IPS-11a (cell line): ENCODE measurements at regions not wholly inside any gene's neighbourhood (a gene's known extent, or its start where the extent isn't known, plus 50 kb on each side); places are given as distances from the start of the nearest gene placed in this dataset.
"Not testable (repeated sequence)": the region's sequence is repeated elsewhere in the genome, so short reads cannot be mapped to it uniquely, and the experiment has no call there.

Experiments used
- H3K4me3 ChIP-seq: one replicate; pipeline ENCODE4 v1.5.1; 2013; ENCODE audit warnings: low read depth, low read length, control low read depth

DNA sequence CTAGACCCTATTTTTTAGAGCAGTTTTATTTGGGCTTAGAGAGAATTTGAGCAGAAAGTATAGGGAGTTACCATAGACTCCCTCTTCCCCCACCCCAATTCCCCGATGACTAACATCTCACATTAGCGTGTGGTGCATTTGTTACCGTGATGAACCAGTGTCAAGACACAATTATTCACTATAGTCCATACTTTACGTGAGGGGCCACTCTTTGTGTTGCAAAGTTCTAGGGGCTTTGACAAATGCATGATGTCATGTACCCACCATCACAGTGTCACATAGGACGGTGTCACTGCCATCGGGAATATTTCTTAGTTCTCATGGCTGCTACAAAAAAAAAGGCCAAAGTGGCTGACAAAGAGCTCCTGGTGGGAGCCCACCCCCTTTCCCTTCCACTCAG is 119.1 kb downstream of the PHETA1 start:
- no peak overlapping the region for H3K4me3 ChIP-seq

DNA sequence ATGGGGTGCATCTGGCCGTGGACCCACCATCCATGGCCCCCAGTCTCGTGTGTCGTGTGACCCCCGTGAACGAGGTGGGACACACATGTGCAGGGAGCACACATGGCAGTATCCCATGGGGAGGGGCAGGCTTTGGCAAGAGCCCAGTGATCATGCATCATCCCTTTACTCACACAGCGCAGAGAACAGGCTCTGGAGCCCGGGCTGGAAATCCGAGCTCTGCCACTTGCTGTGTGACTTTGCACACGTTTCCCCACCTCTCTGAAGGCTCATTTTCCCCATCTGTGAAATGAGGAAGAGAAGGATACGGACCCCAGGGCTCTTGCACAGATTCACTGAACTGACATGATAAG is 119.9 kb downstream of the PHETA1 start:
- H3K4me3 ChIP-seq: no peak overlapping the region

DNA sequence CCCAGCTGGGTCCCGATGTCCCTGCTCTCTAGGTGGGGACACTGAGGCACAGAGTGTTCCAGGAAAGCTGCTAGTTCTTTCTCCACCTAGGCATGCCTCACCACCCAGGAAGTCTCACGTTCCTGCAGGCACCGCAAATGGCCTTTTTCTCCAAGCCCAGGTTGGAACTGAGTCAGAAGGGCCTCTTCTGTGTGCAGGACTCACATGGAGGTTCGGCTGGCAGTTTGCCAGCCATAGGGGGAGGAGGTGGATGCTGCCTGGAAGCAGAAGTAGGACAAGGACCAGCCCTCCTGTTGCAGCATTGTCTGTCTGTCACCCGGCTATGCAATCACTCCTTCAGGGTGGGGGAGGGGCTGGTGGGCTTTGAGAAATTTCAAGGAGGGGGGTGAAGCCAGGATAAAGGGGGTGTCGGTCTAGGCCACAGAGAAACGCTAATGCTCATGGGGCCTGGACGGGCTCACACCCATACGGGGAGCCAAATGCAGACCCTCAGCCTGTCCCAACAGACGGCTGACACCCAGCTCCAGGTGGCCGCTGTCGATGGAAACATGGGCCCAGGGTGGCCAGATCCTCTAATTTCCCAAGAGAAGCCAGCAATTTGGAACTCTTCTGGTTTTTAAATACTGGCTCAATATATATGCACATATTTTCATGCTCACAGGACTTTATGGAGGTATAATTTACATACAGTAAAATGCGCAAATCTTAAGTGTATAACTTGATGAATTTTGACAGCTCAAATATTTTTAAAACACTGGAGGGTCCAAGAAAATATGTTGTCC is 120.5 kb downstream of the PHETA1 start:
- H3K4me3 ChIP-seq: no peak overlapping the region

DNA sequence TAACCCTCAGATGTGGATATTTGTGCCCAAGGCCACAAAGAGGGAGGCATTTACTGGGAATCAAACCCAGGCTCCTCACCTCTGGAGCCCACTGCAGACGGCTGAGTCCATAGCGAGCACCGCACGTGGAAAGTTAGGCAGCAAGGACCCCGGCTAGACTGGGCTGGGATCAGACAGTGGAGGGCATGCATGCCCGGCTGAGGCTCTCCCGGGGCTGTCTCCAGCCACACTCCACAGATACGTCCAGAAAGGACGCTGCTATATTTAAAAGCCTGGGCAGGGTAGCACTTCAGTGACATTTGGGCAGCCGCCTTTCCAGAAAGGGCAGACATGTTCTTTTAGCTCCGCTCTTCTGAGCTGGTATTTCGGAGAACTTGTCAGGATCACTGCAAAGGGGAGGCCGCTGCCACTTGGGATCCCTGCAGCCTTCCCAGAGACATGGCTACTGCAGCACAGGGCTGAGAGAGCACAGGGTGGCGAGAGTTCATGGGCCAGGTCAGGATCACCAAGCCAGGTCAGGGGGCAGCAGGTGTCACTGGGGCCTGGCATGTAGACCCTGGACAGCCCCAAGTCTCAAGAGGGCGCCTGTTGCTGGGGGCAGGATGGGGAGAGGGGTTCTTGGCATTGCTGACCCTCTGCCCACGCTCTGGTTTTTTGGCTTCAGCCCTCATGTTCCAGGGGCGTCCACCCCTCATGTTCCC is 121.7 kb downstream of the PHETA1 start:
- no peak overlapping the region for H3K4me3 ChIP-seq

DNA sequence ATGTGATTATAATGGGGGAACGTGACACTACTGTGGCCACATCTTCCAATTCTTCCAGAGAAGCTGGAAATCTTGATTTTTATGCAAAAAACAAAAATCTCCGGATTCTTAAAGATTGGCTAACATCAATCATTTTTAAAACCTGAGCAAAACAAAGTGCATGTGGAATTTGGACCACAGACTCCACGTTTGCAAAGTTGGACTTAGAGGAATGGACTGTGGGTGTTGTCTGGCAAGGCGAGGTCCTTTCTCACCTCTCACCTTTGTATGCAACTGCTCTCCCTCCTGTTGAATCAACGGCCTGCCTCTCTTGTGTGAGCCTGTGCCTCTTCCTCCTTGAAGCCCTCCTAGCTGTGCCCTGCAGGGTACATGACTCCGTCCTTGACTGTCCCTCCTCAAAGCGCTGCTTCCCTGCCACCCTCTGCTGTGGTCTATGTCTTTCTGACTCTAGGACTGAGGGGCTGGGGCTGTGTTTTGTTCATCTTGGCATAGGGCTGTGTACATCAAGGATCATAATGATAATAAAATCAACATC is 122.4 kb downstream of the PHETA1 start:
- no peak overlapping the region for H3K4me3 ChIP-seq

DNA sequence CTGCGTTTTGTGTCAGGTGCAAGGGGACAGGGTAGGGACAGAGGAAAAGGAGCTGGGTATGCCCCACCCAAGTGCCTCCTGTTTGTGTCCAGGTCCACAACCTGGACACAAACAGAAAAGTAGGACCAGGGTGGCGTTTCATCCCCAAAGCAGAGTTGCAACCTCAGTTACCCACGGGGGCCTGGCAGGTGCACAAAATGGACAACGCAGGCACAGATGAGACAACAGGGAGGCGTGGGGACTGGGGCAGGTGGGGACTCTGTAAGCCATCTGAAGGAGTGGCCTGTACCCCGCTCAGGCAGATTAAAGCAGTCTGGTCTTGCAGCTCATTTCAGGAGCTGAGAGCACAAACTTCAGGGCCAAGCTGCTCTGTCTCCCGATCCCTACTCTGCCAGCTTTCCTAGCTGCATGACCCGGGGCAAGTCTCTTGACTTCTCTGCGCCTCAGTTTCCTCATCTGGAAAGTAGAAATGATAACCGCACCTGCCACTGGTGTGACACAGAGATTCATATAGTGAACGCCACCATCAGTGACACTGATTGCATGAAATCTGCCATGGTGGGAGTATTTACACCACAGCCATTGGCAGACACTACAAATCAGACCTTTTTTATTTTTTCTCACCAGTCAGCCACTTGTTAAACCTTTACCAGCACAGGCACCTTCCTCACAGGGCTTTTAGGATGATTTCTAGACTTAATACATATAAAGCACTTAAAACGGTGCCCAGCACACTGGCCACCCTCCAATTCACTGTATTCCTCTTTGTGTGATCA is 123.0 kb downstream of the PHETA1 start:
- no peak overlapping the region for H3K4me3 ChIP-seq

DNA sequence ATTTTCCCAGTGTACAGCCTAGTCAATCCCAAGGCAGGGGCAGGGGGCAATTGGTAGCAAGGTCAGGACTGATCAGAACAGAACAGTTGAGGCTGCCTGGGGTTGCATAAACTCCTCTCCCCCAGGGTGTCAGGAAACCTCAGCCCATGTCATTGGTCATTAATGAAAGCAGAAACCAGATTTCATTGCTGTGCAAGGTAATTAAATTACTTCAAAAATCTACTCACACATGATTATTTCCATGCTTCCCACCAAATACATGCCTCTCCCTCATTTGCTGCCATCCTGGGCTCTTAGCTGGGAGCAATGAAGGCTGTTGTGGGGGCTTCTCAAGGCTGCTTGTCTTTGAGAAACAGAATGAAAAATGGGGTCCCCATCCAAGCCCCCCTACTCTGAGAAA is 124.2 kb downstream of the PHETA1 start:
- H3K4me3 ChIP-seq: no peak overlapping the region

DNA sequence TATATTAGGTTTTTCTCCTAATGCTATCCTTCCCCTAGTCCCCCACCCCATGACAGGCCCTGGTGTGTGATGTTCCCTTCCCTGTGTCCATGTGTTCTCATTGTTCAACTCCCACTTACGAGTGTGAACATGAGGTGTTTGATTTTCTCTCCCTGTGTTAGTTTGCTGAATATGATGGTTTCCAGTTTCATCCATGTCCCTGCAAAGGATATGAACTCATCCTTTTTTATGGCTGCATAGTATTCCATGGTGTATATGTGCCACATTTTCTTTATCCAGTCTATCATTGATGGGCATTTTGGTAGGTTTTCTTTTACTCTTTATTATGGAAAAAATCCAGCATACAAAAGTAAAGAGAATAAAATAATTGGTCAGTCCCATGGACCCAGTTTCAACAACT is 126.1 kb downstream of the PHETA1 start:
- not testable (repeated sequence) for H3K4me3 ChIP-seq

DNA sequence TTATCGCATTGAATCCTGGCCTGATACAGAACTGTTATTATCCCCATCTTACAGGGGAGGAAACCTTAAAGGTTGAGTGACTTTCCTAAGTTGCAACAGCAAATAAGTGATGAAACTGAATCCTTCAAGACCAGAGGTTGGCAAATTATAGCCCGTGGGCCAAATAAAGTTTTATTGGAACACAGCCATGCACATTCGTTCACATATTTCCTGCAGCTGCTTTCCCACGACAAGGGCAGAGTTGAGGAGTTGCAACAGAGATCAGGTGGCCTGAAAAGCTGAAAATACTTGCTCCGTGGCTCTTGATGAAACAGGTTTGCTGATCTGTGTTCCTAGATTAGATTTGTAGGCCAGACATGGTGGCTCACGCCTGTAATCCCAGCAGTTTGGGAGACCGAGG is 126.7 kb downstream of the PHETA1 start:
- H3K4me3 ChIP-seq: no peak overlapping the region

DNA sequence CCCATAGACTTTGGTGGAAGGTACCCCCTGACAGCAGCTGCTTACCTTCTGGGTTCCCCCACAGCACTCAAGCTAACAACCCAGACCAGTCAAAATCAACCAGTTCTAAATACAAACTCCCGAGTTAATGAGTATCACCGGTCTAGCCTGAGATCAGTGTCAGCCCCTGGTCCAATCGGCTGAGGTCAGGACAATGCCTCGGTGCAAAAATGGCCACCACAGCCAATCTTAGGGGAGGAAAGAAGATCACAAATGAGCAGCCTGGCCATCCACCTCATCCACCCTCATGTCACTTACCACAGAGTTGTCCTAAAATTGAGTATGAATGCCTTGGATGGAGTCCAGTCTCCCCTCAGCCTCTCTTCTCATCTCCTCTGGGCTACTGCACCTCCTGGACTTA is 128.5 kb downstream of the PHETA1 start:
- H3K4me3 ChIP-seq: no peak overlapping the region

DNA sequence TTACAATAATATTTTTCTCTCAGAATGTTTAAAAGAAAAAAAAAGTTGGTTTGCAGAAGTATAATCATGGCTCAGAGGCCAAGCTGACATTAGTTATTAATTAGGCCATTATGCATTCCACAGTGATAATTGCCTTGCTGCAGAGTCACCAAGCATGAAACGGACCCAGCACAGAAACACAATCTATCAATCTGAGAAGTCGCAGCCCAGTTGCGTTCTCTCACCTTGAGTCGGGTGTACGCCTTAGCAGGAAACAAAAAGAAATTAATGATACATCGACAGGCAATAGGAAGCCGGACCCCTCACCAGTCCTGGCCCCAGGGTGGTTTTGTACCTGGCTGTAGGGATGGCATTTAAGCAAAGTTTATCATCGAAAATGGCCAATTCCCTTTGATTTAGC is 129.7 kb downstream of the PHETA1 start:
- no peak overlapping the region for H3K4me3 ChIP-seq

DNA sequence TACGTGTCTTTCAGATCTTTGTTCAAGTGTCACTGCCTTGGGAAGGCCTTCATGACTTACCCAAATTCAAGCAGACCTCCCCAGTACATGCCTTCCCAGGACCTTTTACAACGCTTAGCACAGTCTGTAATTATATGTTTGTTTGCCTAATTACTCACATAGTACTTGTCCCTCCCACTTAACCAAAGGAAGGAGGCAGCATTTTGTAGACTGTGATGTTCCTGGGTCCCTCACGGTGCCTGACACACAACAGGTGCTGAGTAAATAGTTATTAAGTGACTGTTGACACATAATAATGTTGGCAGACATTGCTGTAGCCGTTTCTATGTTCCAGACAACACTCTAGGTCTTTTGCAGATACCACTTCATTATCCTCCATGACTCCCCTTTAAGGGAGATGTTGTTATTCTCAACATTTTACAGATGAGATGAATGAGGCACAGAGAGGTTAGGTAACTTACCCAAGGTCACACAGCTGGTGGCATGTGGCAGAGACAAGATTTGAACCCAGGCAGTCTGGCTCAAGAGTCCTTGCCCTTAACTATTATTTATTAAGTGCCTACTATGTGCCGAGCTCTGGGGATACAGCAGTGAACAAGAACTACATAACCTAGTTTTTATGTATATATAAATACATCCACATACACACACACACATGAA is 130.7 kb downstream of the PHETA1 start:
- no peak overlapping the region for H3K4me3 ChIP-seq

DNA sequence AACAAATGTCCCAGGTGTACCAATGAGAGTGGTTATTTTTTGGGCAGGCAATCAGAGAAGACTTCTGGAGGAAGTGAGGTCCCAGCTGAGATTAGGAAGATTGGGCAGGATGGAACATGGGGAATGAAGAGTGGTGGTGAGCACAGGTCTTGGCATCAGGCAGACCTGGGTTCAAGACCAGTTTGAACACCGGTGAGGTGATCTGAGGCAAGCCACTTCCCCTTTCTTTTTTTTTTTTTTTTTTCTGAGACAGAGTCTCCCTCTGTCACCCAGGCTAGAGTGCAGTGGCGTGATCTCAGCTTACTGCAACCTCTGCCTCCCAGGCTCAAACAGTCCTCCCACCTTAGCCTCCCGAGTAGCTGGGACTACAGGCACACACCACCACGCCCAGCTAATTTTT is 134.4 kb downstream of the PHETA1 start:
- not testable (repeated sequence) for H3K4me3 ChIP-seq

DNA sequence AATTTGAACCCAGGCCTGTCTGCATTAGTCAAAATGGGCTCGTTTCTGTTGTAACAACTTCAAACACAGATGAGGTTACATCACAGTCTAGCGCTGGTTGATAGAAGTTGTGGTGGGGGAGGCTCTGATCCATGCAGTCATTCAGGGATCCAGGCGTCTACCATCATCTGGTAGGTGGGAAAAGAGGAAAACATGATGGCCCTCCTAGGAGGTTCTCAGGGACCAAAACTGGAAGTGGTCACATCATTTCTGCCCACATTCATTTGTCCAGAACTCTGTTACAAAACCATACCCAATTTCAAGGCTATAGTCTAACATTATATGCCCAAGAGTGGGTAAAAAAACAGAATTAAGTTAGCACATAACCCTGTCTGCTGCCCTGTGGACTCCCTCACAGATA is 135.1 kb downstream of the PHETA1 start:
- H3K4me3 ChIP-seq: no peak overlapping the region

DNA sequence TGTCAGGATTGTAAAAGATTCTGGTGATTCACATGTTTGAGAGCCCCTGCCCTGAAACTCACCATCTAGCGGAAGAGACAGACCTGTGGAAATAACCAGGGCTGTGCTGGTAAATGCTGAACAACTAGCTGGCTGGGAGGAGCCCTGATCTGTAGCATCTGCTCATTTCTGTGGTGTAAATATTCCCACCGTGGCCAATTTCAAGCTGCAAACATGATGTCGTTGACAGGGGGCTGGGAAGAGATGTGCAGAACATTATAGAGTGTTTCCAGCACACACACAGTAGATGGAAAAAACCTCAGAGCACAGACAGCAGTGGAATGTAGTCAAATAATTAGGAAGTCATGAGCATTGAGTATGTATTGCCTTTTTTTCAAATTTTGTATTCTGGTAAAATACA is 138.2 kb downstream of the PHETA1 start:
- no peak overlapping the region for H3K4me3 ChIP-seq

DNA sequence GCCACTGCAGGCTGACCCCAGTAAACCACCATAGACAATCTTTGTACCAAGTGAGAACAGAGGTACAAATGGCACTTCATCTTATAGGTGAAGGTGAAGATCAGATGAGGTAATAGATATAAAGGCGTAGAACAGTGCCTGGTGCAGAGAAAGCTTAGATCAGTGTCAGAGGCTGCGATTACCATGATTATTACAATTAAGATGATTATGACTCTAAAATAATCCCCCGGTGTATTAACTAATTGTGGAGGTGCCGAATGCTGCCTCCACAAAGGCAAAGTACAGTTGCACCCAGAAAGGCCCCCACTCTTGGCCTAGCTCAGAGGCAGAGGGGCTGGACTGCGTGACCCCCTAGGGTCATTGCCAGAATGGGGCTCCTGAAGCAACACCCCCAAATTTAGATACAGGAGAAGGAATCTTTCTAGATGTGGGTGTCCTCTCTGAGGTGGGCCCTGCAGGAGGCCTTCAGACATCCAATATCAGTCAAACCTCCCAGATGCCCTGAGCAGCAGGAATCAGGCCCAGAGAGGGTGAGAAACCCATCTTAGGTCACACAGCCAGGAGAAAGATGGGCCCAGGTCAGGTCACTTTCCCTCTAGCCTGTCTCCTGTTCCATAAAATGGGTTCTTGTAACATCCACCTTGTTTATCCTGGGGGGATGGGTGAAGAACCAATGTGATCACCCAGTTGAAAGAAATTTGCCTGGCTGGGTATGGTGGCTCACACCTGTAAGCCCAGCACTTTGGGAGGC is 139.8 kb downstream of the PHETA1 start:
- H3K4me3 ChIP-seq: no peak overlapping the region

DNA sequence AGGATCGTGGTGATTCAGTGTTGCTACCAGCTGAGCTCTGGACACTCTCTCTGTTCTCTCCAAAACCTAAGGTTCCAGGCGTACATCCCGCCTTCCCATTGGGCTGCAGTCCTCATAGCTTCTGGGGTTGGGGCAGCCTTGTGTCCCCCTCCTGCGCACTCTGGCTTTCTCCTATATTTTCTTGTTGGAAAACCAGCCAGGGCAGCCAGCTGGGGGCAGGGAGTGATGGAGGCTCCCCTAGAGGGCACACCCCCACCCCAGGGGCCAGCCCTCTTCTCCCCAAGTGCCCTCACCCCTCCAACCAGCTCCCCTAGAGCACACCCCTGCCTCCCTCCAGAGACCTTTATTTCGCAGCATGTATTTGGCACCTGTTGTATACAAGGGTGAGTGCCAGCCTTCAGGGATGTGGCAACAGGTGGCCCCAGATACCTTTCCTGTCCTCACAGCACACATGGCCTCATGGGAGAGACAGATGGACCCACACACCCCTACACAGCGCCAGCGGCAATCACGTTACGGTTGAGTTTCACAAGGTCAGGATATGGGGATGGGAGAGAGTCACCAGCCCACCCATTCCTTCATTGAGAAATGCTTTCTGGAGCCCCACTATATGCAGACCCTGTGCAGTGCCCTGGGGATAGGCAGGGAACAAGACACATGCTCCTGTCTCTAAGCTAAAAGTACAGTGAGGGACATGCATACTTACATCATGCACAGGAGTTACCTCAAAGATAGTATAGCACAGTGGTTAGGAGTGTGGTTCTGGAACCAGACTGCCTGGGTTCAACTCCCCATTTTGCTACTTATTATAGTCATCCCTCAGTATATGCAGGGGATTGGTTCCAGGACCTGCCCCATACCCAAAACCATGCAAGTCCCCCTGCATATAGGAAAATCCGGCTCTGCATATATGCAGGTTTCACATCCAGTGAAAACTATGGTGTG is 141.1 kb downstream of the PHETA1 start:
- no peak overlapping the region for H3K4me3 ChIP-seq

DNA sequence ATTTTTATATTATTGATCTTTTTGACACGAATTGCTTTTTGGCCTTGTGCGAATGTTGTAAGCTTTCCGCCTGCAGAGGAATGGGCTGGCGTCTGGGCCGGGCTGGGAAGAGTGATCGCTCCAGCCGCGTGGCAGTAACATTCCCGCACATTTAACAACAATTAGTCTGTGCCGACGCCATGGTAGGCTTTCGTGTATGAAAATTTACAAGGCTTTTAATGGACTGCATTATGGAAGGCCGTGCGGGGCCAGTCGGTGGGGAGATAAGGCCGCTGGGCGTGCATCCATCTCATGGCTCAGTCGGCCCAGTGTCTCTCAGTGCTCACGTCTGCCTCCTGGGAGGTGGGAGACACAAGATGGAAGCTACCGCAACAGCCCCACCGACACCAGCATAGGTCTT is 142.2 kb downstream of the PHETA1 start:
- no peak overlapping the region for H3K4me3 ChIP-seq

DNA sequence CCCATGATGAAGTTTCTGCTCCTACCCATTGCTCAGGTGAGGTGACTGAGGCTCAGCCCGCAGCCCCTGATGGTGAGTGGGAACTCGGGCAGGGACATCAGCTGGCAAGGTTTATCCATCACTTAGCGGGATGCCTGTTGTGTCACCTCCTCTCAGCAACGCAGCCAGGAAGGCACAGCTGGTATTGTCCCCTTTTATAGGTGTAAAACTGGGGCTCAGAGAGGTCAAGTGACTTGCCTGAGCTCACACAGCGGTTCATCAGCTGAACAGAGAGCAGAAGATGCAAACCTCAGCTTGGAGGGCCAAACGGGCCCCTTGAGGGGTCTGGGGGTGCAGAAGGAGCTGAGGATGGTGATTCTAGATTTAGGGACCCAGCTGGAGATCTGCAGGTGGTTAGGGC is 143.6 kb downstream of the PHETA1 start:
- H3K4me3 ChIP-seq: no peak overlapping the region
